Activated CD4-positive, alpha-beta T cell treated with anti-CD3 and anti-CD28 coated beads, Interleukin-10, Interleukin-2, amounts not matched to agents 100 ng/mL and 50 ng/mL, durations not matched to agents 16 hours and 8 hours (primary cell): ENCODE measurements at regions not wholly inside any gene's neighbourhood (a gene's known extent, or its start where the extent isn't known, plus 50 kb on each side); places are given as distances from the start of the nearest gene placed in this dataset.
"Not testable (repeated sequence)": the region's sequence is repeated elsewhere in the genome, so short reads cannot be mapped to it uniquely, and the experiment has no call there.

ENCODE experiments used
- DNase-seq: peaks from one replicate; pipeline ENCODE4 v3.0.0-alpha.2; 2020

- DNase-seq: no peak
Observed at GRCh38 chr3:64437131-64437530, 211.9 kb upstream of the PRICKLE2 start.

- not testable (repeated sequence) for DNase-seq
Observed at GRCh38 chr3:64435023-64435422, 209.8 kb upstream of the PRICKLE2 start.

DNA sequence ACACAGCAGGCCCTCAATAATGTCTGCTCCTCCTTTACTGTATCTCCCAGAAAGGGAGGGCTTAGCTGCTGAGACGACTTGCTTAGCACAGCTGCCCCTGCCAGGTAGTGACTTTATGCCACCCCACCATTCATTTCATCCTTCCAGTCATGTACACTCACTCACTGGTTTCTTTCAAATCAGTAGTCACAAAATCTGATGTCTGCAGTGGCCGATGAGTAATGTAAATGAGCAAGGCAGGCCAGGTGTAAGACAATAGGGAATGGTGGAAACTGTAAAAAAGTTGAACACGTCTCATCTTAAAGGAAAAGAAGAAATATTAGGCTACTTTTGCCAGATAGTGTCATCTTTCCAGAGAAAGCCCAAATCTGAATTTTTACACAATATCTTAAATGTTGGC is 207.6 kb upstream of the PRICKLE2 start:
- DNase-seq: no peak

GRCh38 chr3:64431526-64432091 is 206.3 kb upstream of the PRICKLE2 start:
- no peak for DNase-seq

GRCh38 chr3:64427671-64428070 is 202.4 kb upstream of the PRICKLE2 start:
- DNase-seq: no peak

GRCh38 chr3:64426551-64426950 is 201.3 kb upstream of the PRICKLE2 start:
- DNase-seq: no peak

DNA sequence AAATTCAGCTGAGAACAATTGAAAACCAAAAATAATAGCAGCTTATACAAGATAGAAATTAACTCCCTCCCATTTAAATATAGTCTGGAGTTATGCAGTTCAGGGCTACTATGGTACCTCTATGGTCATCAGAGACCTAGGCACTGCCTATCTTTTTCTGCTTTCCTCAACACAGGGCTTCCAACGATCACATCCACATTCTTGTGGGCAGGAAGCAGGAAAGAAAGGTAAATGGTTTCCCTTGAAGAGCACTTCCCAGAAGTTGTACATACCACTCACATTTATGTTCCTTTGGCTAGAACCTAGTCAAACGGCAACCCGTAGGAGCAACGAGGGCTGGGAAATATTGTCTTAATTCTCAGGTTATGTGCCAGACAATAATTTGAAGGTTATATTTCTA is 197.7 kb upstream of the PRICKLE2 start:
- DNase-seq: no peak

- no peak for DNase-seq
Observed at GRCh38 chr3:64422192-64422591, 196.9 kb upstream of the PRICKLE2 start.

- no peak for DNase-seq
Observed at GRCh38 chr3:64417816-64418215, 192.6 kb upstream of the PRICKLE2 start.

DNA sequence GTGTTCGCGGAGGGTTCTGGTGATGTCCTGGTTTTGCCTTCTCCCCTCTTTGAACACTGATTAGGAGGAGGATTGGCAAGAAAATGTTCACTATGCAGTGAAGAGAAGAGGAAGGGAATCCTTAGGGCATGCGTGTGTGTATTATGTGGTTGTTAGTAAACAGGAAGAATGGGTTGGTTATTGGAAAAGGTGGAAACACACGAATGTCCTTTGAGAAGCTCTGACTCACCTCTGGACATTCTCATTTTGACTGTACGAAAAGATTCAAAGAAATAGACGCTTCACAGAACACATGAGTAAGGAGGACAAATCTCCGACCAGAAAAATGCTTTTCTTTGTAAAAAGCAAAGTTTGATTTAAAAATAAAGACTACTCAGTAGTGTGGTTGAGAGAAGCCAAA is 188.8 kb upstream of the PRICKLE2 start:
- no peak for DNase-seq

DNA sequence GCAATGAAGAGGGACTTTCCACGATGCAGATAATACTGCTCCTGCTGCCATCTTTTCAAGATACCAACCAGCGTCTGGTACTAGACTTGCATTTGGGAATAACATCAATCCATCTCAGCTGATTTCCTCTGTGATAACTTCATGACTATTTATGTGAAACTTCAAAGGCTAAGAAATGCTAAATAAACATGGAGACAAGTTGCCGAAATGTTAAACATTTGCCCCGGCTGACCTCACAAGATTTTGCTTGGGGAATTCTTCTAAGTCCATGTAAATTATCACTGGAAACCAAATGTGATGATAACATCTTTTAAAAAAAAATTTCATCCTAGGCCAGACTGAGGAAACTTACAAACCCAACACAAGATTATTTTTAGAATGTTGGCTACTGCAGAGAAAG is 185.8 kb upstream of the PRICKLE2 start:
- DNase-seq: no peak

GRCh38 chr3:64410226-64410625 is 185.0 kb upstream of the PRICKLE2 start:
- no peak for DNase-seq

DNA sequence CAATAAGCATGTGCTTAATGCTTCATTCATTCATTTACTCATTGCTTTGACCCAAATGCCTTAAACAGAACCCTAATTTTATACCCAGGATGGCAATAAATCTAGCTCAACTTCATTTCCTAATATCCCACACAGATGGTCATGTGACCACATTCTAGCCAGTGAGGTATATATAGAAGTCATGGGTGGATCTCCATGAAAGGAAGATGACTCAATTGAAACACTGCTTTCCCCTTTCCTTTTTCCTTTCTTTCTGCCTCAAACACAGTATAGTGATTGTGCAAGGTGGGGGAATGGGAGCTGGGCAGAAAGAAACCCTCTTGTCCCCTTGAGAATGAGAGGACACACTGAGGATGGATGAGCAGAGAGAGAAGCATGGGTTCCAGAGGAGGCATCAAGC is 183.5 kb upstream of the PRICKLE2 start:
- DNase-seq: no peak

GRCh38 chr3:64406271-64406670 is 181.0 kb upstream of the PRICKLE2 start:
- no peak for DNase-seq

DNA sequence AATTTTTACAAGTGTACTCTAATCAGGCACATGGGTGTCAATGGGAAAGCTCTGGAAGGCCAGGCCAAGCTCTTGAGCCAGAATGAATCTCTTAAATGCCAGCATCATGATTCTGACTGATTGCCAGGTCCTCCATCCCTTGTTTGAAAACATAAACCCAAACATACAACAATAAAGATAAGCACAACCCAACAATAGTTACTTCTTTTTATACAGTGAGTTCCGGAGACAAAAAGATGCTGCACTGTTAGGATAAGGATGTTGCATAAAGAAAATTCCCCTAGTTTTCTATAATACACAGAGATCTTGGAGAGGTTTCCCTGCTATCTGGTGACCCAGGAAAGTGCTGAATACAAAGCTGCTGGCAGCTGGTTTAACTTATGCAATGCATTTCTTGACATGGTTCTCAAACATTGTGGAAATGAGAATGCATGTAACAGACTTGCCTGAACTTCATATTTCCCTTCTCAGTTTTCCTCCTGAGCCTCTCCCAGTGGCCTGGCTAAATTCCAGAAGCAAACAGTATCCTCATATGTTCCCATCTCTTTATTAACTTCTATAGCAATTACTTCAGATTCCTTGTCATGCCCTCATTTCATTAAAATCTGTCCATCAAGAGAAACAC is 180.1 kb upstream of the PRICKLE2 start:
- no peak for DNase-seq

DNA sequence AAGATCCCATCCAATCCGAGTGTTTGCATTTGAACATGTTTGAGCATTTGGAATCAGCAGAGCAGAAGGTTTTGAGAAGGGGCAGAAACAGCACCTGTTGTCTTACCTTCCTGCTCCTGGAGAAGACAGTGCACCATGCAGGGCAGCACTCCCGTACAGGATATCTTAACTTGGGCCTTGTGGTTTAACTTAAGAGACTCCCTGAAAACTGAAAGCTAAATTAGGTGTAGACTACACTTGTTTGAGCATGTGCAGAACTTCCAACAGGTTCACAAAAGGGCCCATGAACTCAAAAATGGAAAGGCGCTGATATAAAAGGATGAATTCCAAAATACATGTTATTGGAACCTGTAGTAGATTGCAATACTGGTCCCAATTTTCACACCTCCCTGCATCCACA is 175.4 kb upstream of the PRICKLE2 start:
- DNase-seq: no peak

DNA sequence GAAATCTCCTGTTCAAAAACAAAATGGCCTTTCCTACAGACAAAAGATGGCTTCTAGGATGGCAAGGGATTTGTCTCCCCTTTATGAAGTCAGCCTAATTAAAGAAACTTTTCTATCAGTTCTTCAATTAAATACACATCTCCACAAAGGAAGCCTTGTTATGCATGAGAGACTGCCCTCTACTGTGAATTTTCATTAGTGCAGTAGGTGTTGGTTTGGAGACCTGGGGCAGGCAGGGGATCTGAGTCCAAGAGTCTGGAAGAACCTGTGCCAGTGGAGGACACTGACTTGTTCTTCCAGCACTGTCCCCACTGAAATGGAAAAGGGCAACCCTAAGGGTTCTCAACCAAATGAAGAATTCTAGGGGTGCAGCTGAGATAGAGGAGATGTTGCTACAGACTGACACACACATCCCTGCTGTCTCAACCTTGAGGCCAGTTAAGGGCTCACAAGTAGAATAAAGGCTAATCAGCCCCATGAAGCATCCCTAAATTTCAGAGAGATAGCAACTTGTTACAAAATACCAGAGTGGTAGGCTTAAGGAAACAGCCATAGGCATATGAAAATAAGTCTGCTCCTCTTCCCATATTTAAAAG is 174.0 kb upstream of the PRICKLE2 start:
- peak; percentile 29 for DNase-seq

DNA sequence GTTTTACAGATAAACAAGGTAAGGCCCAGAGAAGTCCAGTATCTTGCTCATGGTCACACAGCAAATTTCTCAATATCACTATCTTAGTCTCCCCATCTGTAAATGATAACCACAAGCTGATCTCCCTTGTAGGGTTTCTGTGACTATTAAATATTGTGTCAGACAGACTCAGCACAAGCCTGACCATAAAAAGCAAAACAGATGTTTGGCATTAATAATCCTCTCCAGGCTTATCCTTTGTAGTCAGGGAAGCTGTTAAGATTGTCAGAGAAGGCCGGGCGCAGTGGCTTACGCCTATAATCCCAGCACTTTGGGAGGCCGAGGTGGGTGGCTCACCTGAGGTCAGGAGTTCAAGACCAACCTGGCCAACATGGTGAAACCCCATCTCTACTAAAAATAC is 173.2 kb upstream of the PRICKLE2 start:
- DNase-seq: no peak

DNA sequence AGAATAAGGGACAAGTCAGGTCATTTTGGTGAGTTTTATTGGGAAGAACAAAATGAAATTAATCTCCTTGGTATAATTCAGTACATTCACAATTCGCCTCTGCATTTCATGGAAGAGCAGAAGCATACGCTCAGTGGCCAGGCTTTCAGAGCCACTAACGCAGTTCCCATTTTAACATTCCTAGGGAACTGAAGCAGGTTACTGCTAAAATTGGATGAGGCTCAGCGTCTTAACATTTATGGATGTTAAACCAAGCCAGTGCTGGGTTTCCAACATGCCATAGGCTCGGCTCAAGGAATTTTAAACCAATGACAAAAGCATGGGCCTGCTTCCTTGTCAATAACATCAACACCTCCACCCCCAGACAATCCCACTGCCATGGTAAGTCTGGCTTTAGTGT is 172.7 kb upstream of the PRICKLE2 start:
- no peak for DNase-seq

- no peak for DNase-seq
Observed at GRCh38 chr3:64397573-64397972, 172.3 kb upstream of the PRICKLE2 start.

- no peak for DNase-seq
Observed at GRCh38 chr3:64395490-64395889, 170.2 kb upstream of the PRICKLE2 start.

GRCh38 chr3:64393193-64393592 is 167.9 kb upstream of the PRICKLE2 start:
- DNase-seq: no peak

DNA sequence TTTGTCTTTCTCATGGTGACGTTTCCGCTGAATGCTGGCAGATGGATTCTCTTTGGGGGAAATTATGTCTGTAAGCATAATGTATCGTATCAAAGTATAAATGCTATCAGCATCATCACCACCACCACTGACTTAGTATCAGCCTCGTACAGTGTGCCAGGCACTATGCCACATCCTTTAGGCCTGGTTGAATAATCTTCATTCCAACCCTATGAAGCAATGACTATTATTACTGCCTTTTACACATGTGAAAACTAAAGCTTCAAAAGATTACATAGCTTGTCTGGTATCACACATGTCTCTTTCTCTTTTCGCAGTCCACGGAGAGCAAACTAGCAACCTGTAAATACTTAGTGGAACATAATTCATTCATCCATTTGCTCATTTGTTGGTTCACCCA is 166.7 kb upstream of the PRICKLE2 start:
- DNase-seq: no peak

DNA sequence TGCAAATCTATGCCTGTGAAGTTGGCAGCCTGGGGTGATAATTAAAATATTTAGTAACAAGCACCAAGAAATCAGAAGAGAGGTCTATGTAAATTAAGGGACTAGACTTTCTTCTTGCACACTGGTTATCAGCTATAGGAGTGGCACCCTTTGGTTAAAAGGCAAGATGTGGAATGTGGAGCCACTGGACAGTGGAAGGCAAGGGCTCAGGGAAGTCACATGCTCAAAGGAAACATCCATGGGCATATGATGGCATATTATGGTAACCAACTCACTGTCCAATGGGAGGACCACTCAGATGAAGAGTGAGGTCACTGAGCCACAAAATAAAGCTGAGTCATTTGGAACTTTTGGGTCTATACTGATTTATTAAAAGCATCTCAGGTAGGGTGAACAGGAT is 165.6 kb upstream of the PRICKLE2 start:
- no peak for DNase-seq

DNA sequence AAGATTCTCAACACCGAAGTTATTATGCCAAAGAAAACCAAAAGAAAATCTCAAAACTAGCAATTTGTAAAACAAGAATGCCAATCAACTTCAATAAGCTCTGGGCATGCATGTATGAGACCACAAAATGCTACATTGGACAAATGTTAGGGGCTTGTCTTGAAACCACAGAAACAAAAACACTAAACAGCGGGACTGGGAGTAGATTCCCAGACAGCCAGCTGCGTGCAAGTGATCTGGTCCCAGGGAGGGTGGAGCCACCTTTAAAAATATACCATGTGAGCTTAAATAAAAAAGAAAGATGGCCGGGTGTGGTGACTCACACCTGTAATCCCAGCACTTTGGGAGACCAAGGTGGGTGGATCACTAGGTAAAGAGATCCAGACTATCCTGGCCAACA is 163.6 kb upstream of the PRICKLE2 start:
- DNase-seq: no peak
